SK-N-SH treated with all-trans-retinoic acid at 6 μM for 48 hours (cell line): ENCODE measurements at regions not wholly inside any gene's neighbourhood (a gene's known extent, or its start where the extent isn't known, plus 50 kb on each side); places are given as distances from the start of the nearest gene placed in this dataset.

Experiments used
- ARNTL ChIP-seq: fragments of 450-650 bp; formaldehyde crosslinking; IDR thresholded peaks from 2 replicates; pipeline ENCODE4 v1.5.0; 2020; ENCODE audit warnings: low read depth, mild to moderate bottlenecking, moderate library complexity, borderline replicate concordance
- TCF4 ChIP-seq: fragments of 250-450 bp; sonication (Bioruptor Pico); IDR thresholded peaks from 2 replicates; pipeline ENCODE4 v1.8.0; 2021; ENCODE audit warnings: mild to moderate bottlenecking, moderate library complexity, borderline replicate concordance
- ZFP3 ChIP-seq: fragments of 250-450 bp; sonication (Bioruptor Pico); IDR thresholded peaks from 2 replicates; pipeline ENCODE4 v1.5.0; 2020; ENCODE audit warnings: mild to moderate bottlenecking, moderate library complexity
- ZFP30 ChIP-seq: fragments of 450-650 bp; formaldehyde crosslinking; IDR thresholded peaks from 2 replicates; pipeline ENCODE4 v1.5.0; 2022; ENCODE audit warnings: mild to moderate bottlenecking, moderate library complexity
- ZNF565 ChIP-seq: fragments of 450-650 bp; formaldehyde crosslinking; conservative IDR thresholded peaks from 2 replicates; pipeline ENCODE4 v1.5.0; 2020; ENCODE audit warnings: low read depth, mild to moderate bottlenecking, moderate library complexity
- ZNF8 ChIP-seq: fragments of 450-650 bp; formaldehyde crosslinking; IDR thresholded peaks from 2 replicates; pipeline ENCODE4 v1.5.0; 2020; ENCODE audit warnings: mild to moderate bottlenecking, moderate library complexity
- TF ChIP-seq, protein P1 (sequence below): fragments of 250-450 bp; sonication (Bioruptor Pico); IDR thresholded peaks from 2 replicates; pipeline ENCODE4 v1.8.0; 2020; ENCODE audit warnings: mild to moderate bottlenecking, moderate library complexity, borderline replicate concordance

DNA sequence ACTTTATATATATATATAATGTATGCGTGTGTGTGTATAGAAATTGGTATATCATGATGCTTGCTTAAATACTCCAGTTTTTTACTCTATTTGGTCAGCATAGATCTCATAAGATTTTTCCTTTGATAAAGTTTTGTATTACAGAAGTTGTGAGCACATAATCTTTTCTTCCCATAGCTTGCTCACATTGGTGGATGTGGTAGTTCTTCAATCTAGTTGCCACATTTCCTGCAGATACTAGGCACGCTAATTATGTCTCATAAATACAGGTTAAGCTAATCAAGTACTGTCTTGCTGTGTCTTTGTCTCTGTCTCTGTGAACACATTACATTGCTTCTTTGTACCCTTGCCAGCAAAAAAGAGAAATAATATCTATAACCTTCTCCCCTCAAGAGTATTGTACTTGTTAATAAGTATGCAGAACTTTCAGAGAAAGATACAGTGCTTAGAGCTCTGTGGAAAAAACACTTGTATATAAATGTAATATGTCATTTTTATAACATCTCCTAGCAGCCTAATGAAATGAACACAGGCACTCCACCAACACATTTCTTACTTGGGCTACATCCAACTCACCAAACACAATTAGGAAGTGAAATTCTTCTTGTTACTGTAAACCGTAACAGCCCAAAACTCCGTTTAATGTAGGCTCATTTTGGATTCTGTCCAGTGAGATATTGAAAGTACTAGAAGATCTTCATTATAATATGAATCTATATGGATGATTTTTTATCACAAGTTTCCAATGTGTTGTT lies 306.7 kb upstream of the SLC8A1 start:
- TF ChIP-seq TCF4 (no peak), ZFP3 (CRISPR knock-in tag) (no peak), ZNF8 (CRISPR knock-in tag) (no peak), ZNF565 (CRISPR knock-in tag) (no peak), ARNTL (no peak), ZFP30 (CRISPR knock-in tag) (no peak)
- TF ChIP-seq, protein P1, sequence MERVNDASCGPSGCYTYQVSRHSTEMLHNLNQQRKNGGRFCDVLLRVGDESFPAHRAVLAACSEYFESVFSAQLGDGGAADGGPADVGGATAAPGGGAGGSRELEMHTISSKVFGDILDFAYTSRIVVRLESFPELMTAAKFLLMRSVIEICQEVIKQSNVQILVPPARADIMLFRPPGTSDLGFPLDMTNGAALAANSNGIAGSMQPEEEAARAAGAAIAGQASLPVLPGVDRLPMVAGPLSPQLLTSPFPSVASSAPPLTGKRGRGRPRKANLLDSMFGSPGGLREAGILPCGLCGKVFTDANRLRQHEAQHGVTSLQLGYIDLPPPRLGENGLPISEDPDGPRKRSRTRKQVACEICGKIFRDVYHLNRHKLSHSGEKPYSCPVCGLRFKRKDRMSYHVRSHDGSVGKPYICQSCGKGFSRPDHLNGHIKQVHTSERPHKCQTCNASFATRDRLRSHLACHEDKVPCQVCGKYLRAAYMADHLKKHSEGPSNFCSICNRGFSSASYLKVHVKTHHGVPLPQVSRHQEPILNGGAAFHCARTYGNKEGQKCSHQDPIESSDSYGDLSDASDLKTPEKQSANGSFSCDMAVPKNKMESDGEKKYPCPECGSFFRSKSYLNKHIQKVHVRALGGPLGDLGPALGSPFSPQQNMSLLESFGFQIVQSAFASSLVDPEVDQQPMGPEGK (CRISPR knock-in tag) = no peak
